PC-3 (cell line): ENCODE measurements at regions not wholly inside any gene's neighbourhood (a gene's known extent, or its start where the extent isn't known, plus 50 kb on each side); places are given as distances from the start of the nearest gene placed in this dataset.

ENCODE experiments used
- EZH2 ChIP-seq: fragments of 300-600 bp; sonication (generic); IDR thresholded peaks from one replicate; pipeline ENCODE4 v1.6.1; 2017; ENCODE audit warnings: antibody characterized with exemption, mild to moderate bottlenecking, low read length; ENCODE audit not compliant: unreplicated experiment
- EZH2phosphoT487 ChIP-seq: fragments of 300-600 bp; sonication (generic); IDR thresholded peaks from 2 replicates; pipeline ENCODE4 v1.6.1; 2018; ENCODE audit warnings: mild to moderate bottlenecking, antibody characterized with exemption, low read length, borderline replicate concordance
- TF ChIP-seq, protein P1 (sequence below): fragments of 300-600 bp; sonication (generic); conservative IDR thresholded peaks from 2 replicates; pipeline ENCODE4 v1.5.1; 2017; ENCODE audit warnings: antibody characterized with exemption, low read depth, mild to moderate bottlenecking, low read length

DNA sequence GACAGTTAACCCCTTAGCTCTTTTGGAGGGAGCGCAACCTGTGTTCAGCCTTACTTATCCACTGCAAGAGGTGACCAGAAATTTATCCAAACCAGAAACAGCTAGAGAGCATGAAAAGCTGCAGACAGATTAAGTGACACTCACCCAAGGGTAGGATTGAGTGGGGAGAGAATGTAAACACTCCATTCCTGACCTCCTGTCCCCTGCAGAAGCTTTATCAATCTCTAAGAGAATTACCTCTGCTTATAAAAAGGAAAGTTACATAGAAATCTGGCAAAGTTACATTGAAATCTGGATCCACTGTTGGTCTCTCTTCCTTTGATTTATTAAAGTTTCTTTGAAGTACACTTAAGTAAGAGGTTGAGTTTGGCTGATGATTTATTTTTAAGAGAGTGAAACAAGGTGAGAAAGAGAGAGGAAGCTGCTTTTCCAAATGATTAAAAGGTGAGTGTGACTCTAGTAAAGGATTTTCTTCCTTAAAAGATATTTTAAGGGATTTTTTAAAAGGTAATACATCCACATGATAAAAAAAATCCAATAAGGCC is 112.3 kb downstream of the ANAPC4 start:
- TF ChIP-seq, protein P1, sequence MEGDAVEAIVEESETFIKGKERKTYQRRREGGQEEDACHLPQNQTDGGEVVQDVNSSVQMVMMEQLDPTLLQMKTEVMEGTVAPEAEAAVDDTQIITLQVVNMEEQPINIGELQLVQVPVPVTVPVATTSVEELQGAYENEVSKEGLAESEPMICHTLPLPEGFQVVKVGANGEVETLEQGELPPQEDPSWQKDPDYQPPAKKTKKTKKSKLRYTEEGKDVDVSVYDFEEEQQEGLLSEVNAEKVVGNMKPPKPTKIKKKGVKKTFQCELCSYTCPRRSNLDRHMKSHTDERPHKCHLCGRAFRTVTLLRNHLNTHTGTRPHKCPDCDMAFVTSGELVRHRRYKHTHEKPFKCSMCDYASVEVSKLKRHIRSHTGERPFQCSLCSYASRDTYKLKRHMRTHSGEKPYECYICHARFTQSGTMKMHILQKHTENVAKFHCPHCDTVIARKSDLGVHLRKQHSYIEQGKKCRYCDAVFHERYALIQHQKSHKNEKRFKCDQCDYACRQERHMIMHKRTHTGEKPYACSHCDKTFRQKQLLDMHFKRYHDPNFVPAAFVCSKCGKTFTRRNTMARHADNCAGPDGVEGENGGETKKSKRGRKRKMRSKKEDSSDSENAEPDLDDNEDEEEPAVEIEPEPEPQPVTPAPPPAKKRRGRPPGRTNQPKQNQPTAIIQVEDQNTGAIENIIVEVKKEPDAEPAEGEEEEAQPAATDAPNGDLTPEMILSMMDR, result no peak
- TF ChIP-seq EZH2phosphoT487, result no peak
- no peak for TF ChIP-seq EZH2
